DOHH2 (cell line): ENCODE measurements at regions not wholly inside any gene's neighbourhood (a gene's known extent, or its start where the extent isn't known, plus 50 kb on each side); places are given as distances from the start of the nearest gene placed in this dataset.

Experiments used
- CTCF ChIP-seq: fragments of 200-600 bp; sonication (generic); IDR thresholded peaks from one replicate; pipeline ENCODE4 v1.5.1; 2014; ENCODE audit warnings: antibody characterized with exemption, mild to moderate bottlenecking, low read depth, low read length; ENCODE audit not compliant: poor library complexity, severe bottlenecking
- EZH2phosphoT487 ChIP-seq: fragments of 200-600 bp; sonication (generic); IDR thresholded peaks from 2 replicates; pipeline ENCODE4 v1.6.1; 2017; ENCODE audit warnings: borderline replicate concordance, mild to moderate bottlenecking, antibody characterized with exemption, low read length, moderate library complexity, mixed read lengths

- TF ChIP-seq CTCF (no peak), EZH2phosphoT487 (no peak)
Observed at GRCh38 chr5:107074996-107075395, 595.7 kb downstream of the EFNA5 start.
